Astrocyte of the spinal cord (primary cell): ENCODE measurements at regions not wholly inside any gene's neighbourhood (a gene's known extent, or its start where the extent isn't known, plus 50 kb on each side); places are given as distances from the start of the nearest gene placed in this dataset.

ENCODE experiments used
- DNase-seq: peaks from one replicate; pipeline ENCODE4 v3.0.0; 2011; ENCODE audit warnings: low read depth, low spot score
- H3K4me3 ChIP-seq: 2 replicates; pipeline ENCODE4 v1.5.1; 2011; ENCODE audit warnings: low read depth, mild to moderate bottlenecking, low read length, moderate library complexity
- in situ Hi-C: cut with HindIII; loops from 2 replicates; pipeline ENCODE4 v1.10.0; 2017; ENCODE audit warnings: low sequenced_read_pairs
- TF ChIP-seq, protein P1 (sequence below): IDR thresholded peaks from 2 replicates; pipeline ENCODE4 v1.5.1; 2012; ENCODE audit warnings: low read depth, mild to moderate bottlenecking, low read length, inconsistent platforms

DNA sequence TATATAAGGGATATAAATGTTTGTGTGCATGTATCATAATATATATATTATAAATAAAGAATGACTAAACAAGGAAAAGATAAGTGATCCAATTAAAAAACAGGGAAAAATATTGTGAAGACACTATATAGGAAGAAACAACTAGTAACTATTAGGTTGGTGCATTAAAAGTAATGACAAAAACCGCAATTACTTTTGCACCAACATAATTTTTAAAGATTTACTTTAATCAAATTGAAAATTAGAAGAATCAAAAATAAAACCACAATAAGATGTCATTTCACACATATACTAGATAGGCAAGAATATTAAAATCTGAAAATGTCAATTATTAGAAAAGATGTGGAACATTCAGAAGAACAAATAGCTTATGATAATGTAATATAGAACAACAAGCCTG, 595.9 kb downstream of the KCNJ3 start:
- in situ Hi-C loops: no loop called here
- H3K4me3 ChIP-seq: no peak overlapping the region
- TF ChIP-seq, protein P1, sequence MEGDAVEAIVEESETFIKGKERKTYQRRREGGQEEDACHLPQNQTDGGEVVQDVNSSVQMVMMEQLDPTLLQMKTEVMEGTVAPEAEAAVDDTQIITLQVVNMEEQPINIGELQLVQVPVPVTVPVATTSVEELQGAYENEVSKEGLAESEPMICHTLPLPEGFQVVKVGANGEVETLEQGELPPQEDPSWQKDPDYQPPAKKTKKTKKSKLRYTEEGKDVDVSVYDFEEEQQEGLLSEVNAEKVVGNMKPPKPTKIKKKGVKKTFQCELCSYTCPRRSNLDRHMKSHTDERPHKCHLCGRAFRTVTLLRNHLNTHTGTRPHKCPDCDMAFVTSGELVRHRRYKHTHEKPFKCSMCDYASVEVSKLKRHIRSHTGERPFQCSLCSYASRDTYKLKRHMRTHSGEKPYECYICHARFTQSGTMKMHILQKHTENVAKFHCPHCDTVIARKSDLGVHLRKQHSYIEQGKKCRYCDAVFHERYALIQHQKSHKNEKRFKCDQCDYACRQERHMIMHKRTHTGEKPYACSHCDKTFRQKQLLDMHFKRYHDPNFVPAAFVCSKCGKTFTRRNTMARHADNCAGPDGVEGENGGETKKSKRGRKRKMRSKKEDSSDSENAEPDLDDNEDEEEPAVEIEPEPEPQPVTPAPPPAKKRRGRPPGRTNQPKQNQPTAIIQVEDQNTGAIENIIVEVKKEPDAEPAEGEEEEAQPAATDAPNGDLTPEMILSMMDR: no peak

DNA sequence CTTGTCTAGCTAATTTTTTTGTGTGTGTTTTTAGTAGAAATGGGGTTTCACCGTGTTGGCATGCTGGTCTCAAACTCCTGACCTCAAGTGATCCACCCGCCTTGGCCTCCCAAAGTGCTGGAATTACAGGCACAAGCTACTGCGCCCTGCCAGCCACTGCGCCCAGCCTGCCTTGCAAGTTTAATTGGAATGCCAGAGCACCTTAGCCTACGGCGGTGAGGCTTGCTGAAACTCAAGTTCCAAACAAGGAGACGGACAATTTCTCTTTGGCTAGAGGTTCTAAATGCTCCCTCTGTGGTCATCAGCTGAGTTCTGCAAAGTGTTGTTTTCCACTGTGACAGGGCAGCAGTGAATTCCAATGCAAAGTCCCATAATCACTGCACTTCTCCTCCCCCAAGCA, 583.4 kb downstream of the KCNJ3 start:
- no peak for DNase-seq
- in situ Hi-C loops: no loop called here
- H3K4me3 ChIP-seq: no peak overlapping the region
- TF ChIP-seq, protein P1: no peak

More for the DNA sequence above, 595.9 kb downstream of the KCNJ3 start:
- DNase-seq: no peak

DNA sequence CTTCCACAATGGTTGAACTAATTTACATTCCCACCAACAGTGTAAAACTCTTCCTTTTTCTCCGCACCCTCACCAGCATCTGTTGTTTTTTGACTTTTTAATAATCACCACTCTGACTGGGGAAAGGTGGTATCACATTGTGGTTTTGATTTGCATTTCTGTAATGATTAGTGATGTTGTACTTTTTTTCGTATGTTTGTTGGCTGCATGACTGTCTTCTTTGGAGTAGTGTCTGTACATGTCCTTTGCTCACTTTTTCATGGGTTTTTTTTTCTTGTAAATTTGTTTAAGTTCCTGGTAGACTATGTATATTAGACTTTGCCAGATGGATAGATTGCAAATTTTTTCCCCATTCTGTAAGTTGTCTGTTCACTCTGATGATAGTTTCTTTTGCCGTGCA, 574.8 kb downstream of the KCNJ3 start:
- TF ChIP-seq, protein P1: no peak
- H3K4me3 ChIP-seq: no peak overlapping the region
- in situ Hi-C loops: no loop called here
- no peak for DNase-seq

DNA sequence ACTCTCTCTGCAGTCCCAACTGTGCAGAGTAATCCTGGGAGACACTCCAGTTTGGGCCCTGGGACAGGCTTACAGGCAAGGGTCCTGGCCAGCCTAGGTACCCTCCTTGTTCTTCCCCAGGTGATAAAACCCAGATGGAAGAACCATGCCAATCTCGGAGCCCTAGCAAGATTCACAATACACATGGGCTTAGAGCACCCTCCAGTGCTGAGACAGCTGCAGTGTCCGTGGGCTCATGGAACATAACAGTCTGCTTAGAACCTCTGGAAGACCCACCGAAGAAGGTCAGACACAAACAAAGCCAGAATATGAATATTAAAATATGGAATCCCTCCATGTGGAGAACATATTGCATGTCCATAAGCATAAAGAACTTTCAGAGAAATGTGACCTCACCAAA, 568.1 kb downstream of the KCNJ3 start:
- in situ Hi-C loops: no loop called here
- H3K4me3 ChIP-seq: no peak overlapping the region
- DNase-seq: no peak

DNA sequence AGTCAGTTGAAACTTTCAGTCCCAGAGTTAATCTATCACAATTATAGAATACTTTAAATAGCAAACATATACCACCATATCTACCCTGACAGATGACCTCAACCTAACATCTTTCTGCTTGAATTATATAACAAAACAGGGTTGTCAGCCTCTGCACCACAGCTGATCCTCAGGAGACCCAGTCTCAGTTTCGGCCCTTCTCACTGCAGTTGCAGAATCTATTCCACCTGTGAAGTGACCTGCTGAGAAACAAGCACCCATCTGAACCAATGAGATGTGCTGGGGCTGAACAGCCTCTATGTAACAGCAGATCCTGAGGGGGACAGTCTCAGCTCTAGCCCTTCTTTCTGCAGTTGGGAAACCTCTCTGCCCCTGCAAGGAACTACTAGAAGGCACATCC, 567.6 kb downstream of the KCNJ3 start:
- no peak overlapping the region for H3K4me3 ChIP-seq
- in situ Hi-C loops: no loop called here
- TF ChIP-seq, protein P1: no peak
- DNase-seq: no peak

More for the DNA sequence above, 568.1 kb downstream of the KCNJ3 start:
- TF ChIP-seq, protein P1: no peak

DNA sequence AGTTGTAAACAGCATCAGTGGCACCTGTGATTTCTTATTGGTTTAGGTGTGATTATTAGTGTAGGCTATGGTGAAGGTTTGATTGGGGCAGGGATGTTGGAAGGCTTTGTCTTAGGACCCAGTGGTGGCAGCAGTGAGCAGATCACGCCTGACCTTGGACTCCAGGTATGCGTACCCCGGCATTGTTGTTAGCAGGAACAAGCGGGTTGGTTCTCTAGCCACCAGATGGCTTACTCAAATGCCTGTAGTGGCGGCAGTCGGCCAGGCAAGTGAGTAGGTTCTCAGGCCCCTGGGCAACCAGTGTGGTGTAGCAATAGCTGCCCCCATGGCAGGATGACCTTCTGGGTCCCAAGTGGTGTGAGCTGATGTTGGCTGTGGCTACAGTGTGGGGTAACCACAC, 558.3 kb downstream of the KCNJ3 start:
- no peak overlapping the region for H3K4me3 ChIP-seq
- in situ Hi-C loops: no loop called here
- TF ChIP-seq, protein P1: no peak
- DNase-seq: no peak

DNA sequence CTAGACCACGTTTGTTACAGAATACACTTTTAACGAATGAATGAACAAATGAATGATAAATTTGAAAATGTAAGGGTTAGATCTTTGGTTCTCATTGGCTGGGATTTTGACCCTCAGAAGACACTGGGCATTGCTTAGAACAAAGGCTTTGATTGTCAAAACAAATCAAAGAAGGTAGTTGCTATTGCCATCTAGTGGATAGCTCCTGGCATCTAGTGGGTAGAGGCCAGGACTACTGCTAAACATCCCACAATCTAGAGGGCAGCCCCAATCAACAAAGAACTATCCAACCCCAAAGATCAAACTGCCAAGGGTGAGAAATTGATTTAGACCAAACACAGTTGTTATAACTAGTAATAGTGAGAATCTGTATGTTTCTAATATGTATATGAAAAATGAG, 552.3 kb downstream of the KCNJ3 start:
- no peak for DNase-seq
- in situ Hi-C loops: no loop called here
- TF ChIP-seq, protein P1: peak; percentile 33
- no peak overlapping the region for H3K4me3 ChIP-seq
